GM18511 (cell line): ENCODE measurements at regions not wholly inside any gene's neighbourhood (a gene's known extent, or its start where the extent isn't known, plus 50 kb on each side); places are given as distances from the start of the nearest gene placed in this dataset.
"Not testable (repeated sequence)": the region's sequence is repeated elsewhere in the genome, so short reads cannot be mapped to it uniquely, and the experiment has no call there.

Experiments
- ATAC-seq: cut with Tn5 transposase; IDR thresholded peaks from one replicate; pipeline ENCODE4 v1.9.1; 2021; ENCODE audit warnings: mild to moderate bottlenecking, moderate library complexity; ENCODE audit not compliant: unreplicated experiment

- no peak for ATAC-seq
These were observed 201.6 kb downstream of the ICOS start for GRCh38 chr2:204138206-204138605.

- ATAC-seq = no peak
These were observed 203.7 kb downstream of the ICOS start for GRCh38 chr2:204140246-204140645.

- ATAC-seq = no peak
These were observed 206.9 kb downstream of the ICOS start for GRCh38 chr2:204143216-204144014.

GRCh38 chr2:204144492-204144891 is 207.9 kb downstream of the ICOS start:
- no peak for ATAC-seq

GRCh38 chr2:204145263-204145751 is 208.7 kb downstream of the ICOS start:
- ATAC-seq = peak; percentile 99

GRCh38 chr2:204145791-204146190 is 209.2 kb downstream of the ICOS start:
- no peak for ATAC-seq

GRCh38 chr2:204147040-204147439 is 210.5 kb downstream of the ICOS start:
- ATAC-seq = not testable (repeated sequence)

GRCh38 chr2:204150721-204151120 is 214.2 kb downstream of the ICOS start:
- no peak for ATAC-seq

- no peak for ATAC-seq
These were observed 216.1 kb downstream of the ICOS start for GRCh38 chr2:204152616-204153015.

- ATAC-seq = no peak
These were observed 218.3 kb downstream of the ICOS start for GRCh38 chr2:204154863-204155262.

- ATAC-seq = no peak
These were observed 219.9 kb downstream of the ICOS start for GRCh38 chr2:204156456-204156855.

- ATAC-seq = no peak
These were observed 221.1 kb downstream of the ICOS start for GRCh38 chr2:204157684-204158083.

- ATAC-seq = no peak
These were observed 223.0 kb downstream of the ICOS start for GRCh38 chr2:204159526-204159925.

- no peak for ATAC-seq
These were observed 224.4 kb downstream of the ICOS start for GRCh38 chr2:204160989-204161388.

- ATAC-seq = no peak
These were observed 225.3 kb downstream of the ICOS start for GRCh38 chr2:204161886-204162285.

- ATAC-seq = no peak
These were observed 230.4 kb downstream of the ICOS start for GRCh38 chr2:204166961-204167360.

- not testable (repeated sequence) for ATAC-seq
These were observed 231.1 kb downstream of the ICOS start for GRCh38 chr2:204167670-204168069.

GRCh38 chr2:204170411-204170810 is 233.8 kb downstream of the ICOS start:
- ATAC-seq = no peak

- no peak for ATAC-seq
These were observed 235.0 kb downstream of the ICOS start for GRCh38 chr2:204171432-204172144.

GRCh38 chr2:204172145-204172600 is 235.6 kb downstream of the ICOS start:
- ATAC-seq = no peak

GRCh38 chr2:204174034-204174433 is 237.5 kb downstream of the ICOS start:
- no peak for ATAC-seq
